ENCODE measurements at regions not wholly inside any gene's neighbourhood (a gene's known extent, or its start where the extent isn't known, plus 50 kb on each side); places are given as distances from the start of the nearest gene placed in this dataset.
"Not testable (repeated sequence)": the region's sequence is repeated elsewhere in the genome, so short reads cannot be mapped to it uniquely, and the experiment has no call there.

DNA sequence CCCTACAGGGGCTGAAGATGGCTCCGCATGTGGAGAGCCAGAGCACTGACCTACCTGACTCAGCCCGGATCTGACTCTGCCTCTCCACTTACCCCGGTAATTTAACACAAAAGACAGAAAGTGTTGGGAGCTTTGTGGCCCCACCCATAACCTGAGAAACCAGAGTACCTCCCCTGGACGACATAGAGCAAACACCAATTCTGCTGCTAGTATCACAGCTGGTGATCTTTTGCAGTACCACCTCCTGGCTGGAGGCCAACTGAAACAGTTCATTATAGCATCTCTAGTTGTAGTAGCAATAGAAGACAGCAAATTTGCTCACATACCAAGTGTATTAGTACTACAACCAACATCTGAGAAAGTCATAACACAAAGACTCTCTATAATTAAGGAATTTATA lies 443.9 kb downstream of the KLHL4 start:
- no peak for ATAC-seq

DNA sequence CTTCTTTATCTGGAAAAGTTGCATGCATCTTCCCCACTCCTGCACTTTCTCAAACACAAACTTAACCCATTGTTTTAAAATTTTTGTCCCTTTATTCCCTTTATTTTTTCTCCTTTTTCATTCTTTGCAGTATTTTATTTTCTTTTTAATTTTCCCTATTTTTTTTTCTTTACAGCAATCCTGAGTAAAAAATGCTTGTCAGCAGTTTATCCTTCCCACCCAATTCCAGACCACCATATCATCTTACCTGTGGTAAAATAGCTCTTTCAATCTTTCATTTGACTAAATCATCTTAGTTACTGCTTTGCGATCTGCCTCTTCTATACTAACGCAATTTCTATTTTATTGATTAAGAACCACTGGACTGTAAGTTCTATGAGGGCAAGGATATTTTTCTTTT lies 450.5 kb downstream of the KLHL4 start:
- no peak for ATAC-seq

DNA sequence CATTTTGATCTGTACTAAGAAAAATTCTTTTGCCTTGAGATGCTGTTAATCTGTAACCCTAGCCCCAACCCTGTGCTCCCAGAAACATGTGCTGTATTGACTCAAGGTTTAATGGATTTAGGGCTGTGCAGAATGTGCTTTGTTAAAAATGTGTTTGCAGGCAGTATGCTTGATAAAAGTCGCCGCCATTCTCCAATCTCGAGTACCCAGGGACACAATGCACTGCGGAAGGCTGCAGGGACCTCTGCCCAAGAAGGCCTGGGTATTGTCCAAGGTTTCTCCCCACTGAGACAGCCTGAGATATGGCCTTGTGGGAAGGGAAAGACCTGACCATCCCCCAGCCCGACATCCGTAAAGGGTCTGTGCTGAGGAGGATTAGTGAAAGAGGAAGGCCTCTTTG lies 454.5 kb downstream of the KLHL4 start:
- not testable (repeated sequence) for ATAC-seq

DNA sequence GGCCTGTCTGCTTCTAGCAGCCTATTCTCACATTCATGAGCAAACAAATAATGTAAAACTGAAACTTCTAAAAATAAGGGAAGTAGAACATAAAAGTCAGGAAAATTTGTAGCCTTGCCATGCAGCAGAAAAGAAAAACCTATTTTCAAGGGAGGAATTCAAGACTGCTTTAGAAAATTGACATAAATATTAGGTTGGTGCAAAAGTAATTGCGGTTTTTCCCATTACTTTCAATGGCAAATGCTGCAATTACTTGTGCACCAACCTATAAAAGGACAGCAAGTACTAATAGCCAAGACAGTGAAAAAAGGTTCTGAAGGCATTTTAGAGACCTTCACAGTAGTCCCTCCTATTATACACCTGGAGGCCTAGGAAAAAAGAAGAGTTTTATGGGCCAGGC lies 457.8 kb downstream of the KLHL4 start:
- no peak for ATAC-seq

DNA sequence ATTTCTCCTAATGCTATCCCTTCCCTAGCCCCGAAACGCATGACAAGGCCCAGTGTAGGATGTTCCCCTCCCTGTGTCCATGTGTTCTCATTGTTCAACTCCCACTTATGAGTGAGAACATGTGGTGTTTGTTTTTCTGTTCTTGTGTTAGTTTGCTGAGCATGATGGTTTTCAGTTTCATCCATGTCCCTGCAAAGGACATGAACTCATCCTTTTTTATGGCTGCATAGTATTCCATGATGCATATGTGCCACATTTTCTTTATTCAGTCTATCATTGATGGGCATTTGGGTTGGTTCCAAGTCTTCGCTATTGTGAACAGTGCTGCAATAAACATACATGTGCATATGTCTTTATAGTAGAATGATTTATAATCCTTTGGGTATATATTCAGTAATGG lies 490.3 kb downstream of the KLHL4 start:
- not testable (repeated sequence) for ATAC-seq

DNA sequence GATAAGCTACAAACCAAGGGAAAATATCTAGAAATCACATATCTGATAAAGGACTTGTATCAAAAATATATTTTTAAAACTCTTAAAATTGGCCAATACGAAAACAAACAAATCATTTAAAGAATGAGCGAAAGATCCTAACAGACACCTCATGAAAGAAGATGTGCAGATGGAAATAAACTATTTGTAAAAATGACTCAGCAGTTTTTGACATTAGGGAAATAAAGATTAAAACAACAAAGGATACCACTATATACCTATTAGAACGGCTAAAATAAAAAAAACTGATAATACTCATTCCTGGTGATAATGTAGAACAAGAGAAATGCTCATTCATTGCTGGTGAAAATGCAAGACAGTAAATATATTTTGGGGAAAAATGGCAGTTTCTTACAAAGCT lies 506.4 kb downstream of the KLHL4 start:
- ATAC-seq: no peak

DNA sequence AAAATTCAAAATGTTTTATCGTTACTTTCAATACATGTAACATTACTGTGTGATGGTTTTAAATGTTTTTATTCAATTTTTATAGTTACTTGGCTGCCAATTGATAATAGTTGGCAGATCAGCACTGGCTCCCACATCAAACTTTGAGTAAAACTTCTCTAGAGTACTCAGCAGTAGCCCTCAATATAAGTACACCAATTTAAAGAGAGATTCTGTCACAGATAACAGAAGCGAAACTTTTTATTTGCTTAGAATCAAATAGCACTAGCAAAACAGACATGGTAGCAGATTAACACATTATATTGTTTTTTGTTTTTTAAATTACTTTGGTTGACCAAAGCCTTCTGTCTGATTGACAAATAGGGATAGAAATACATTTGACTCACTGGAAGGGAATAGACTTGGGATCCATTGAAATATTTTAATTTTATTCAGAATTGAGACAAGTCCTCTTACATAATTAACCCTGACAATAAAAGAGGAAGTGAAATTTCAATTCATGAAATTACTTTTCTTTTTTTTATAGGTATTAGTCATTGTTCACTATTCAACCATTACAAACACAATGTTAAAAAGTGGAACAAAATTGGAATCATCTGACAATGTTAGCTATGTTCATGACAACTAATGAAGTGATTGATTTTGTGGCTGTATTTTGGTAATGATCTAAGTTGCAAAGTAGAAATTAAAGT lies 554.9 kb downstream of the KLHL4 start:
- ATAC-seq: no peak

DNA sequence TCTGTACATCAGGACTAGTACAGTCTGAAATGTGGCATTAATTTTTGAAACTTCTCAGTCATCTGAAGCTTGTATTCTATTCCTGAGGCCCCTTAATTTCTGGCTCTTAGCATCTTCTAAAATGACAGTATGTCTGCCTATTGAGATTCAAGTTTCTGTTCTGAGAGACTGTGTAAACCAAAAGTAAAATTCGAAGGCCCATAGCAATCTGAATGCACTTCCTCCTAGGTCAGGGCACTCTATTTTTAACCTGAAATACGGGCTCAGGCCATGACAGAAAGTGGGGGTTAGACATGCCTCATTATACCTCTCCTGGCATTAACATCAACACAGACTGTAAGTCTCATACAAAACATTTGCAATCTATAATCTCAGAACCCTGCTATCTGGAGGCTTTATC lies 584.4 kb downstream of the KLHL4 start:
- no peak for ATAC-seq

DNA sequence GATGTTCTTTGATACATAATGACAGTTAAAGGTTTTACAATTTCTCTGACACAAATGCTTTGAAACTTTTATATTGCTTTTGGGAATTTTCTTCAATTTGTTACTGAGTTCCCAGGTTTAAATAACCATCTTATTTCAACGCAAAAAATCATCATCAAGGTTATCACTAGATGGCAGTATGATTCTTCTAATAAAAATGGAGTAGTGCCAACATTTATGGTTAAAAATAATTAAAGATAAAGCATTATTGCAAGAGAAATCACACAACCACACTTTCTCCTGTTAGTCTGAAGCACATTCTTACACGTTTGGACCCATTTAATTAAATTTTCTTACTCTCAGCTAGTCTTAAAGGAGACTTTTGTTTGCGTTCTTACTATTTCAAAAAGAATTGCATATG lies 611.3 kb upstream of the CPXCR1 start:
- no peak for ATAC-seq

DNA sequence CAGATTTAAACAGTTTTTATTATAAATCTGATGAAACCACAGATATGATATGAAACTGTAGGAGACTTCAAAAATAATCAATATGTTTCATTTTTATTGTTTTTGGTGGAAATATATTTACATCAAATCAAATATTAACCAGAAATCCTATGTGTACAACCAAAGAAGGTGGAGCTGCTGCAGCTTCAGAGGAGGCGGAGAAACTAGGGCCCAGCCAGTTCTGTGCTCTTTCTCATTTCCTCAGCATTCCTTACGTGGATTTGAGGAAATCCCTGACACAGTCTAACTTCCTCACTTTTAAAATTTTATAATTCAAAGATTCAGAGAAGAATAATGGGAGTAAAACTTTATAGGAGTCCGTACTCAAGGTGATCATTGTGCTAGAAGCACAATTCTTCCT lies 610.7 kb upstream of the CPXCR1 start:
- ATAC-seq: no peak

DNA sequence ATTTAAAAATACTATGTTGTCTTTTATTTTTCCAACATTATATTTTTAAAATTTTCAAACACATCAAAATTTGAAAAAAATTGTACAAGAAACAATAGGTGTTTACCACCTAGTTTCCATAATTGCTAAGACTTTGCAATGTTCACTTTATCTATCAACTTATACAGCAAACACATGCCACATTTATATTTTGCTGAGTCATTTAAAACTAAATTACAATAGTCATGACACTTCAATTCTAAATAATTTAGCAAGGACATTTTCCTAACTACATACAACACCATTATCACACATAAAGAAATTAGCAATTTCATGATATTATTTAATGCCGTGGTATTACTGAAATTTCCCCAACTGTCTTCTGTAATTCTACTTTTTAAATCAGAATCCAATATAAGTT lies 600.4 kb upstream of the CPXCR1 start:
- no peak for ATAC-seq

DNA sequence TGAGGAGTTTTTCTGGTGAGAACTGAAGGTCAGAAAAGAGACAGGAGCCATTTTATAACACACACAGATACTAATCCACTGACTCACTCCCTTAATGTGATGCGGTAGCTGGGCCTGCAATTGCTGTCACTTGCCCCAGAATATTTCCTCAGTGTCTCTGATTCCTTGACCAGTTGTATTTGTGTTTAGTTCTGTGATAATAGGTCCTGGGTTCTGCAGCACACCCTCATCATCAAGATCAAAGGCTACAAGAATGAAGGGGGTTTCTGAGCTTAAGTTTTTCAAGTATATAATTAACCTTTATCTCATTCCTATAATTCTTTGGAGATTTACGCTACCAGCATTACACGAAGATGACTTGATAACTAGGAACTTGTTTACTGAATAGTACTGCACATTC lies 576.5 kb upstream of the CPXCR1 start:
- no peak for ATAC-seq

DNA sequence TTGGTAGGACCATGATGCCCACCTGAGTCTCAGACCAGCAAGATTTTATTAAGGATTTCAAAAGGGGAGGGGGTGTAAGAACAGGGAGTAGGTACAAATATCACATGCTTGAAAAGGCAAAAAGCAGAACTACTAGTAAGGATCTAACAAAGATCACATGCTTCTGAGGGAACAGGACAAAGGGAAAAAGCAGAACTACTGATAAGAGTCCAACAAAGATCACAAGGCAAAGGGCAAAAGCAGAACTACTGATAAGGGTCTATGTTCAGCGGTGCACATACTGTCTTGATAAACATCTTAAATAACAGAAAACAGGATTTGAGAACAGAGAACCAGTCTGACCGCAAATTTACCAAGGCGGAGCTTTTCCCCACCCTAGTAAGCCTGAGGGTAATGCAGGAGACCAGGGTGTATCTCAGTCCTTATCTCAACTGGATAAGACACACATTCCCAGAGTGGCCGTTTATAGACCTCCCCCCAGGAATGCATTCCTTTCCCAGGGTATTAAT lies 573.0 kb upstream of the CPXCR1 start:
- ATAC-seq: not testable (repeated sequence)

DNA sequence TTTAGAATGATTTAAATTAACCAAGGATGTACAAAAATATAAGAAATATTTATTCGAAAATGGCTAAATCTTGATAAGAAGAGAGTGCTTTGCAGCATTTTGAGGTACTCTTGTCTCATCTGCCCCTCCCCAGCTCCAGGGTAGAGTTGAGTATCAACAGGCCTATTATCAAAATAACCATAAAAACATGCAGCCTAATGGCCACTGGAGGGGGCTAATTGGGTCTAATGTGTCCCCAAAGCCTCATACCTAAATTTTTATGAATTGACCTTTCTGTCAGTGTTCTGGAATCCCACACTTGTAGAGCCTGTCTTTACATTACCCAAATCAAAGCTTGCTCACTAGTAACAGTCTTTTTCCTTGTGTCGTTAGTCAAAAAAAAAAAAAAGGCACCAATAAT lies 544.9 kb upstream of the CPXCR1 start:
- no peak for ATAC-seq

DNA sequence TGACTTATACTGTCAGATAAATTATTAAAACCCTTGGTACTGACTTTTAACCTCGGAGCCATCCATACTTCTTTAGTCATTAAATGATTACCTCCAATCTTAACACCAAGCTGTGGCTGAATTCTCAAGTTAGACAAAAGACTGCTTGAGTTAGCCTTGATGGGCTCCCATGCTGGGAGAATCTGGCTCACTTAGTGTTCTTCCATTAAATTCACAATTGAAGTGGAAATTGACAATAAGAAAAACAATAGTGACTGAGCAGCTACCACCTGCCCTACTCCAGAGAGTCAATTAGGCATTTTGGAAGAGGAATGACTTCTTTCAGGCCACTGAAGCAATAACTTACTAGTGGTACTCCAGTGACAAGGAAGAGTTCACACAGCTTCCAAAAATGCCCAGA lies 503.0 kb upstream of the CPXCR1 start:
- no peak for ATAC-seq

DNA sequence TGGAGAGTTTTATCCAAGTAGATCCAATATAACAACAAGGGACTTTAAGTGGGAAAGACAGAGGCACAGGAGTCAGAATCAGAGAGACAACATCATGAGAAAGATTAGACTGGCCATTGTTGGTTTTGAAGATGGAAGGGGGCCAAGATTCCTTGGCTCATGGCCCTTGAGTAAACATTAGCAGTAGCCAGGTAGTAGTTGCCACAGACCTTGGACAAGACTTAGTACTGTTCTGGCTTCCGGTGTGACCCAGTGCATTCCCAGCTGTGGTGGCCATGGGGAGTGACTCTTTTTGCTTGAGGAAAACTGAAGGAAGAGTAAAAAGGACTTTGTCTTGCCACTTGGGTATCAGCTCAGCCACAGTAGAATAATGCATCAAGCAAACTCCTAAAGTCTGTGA lies 462.2 kb upstream of the CPXCR1 start:
- no peak for ATAC-seq

DNA sequence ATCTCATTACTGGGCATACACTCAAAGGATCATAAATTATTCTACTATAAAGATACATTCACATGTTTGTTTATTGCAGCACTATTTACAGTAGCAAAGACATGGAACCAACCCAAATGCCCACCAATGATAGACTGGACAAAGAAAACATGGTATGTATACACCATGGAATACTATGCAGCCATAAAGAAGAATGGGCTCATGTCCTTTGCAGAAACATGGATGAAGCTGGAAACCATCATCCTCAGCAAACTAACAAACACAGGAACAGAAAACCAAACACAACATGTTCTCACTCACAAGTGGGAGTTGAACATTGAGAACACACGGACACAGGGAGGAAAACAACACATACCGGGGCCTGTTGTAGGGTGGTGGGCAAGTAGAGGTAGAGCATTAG lies 433.1 kb upstream of the CPXCR1 start:
- ATAC-seq: not testable (repeated sequence)

DNA sequence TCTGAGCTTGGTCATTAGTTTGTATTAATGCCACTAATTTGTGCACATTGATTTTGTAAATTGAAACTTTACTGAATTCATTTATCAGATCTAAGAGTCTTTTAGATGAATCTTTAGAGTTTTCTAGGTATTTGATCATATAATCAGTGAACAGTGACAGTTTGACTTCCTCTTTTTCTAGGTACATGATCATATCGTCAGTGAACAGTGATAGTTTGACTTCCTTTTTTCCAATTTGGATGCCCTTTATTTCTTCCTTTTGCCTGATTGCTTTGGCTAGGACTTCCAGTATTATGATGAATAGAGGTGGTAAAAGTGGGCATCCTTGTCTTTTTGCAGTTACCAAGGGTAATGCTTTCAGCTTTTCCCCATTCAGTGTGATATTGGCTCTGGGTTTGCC lies 421.4 kb upstream of the CPXCR1 start:
- ATAC-seq: no peak

DNA sequence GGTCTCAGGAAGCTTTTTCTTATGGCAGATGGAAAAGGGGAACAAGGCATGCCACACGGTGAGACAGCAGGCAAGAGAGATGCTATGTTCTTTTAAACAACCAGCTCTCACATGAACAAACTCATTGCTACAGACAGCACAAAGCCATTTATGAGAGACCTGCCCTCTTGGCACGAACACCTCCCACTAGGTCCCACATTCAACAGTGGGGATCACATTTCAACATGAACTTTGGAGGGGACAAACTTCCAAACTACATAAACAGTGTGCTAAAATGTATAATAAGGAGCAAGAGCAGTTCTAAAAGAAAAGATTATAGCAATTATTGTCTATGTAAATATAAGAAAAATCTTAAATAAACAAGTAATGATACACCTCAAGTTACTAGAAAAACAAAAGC lies 391.8 kb upstream of the CPXCR1 start:
- ATAC-seq: no peak

DNA sequence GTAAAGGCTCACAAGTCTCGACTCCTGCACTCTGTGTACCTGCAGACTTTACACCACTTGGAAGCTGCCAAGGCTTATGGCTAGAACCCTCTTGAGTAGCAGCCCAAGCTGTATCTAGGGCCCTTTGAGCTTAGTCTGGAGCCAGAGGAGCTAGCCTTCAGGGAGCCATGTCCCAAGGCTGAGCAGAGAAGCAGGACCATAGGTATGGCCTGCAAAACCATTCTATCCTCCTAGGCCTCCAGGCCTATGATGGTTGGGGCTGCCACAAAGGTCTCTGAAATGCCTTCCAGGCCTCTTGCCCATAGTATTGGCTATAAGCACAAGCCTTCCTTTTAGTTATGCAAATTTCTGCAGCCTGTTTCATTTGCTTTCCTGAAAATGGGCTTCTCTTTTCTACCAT lies 380.7 kb upstream of the CPXCR1 start:
- ATAC-seq: no peak

DNA sequence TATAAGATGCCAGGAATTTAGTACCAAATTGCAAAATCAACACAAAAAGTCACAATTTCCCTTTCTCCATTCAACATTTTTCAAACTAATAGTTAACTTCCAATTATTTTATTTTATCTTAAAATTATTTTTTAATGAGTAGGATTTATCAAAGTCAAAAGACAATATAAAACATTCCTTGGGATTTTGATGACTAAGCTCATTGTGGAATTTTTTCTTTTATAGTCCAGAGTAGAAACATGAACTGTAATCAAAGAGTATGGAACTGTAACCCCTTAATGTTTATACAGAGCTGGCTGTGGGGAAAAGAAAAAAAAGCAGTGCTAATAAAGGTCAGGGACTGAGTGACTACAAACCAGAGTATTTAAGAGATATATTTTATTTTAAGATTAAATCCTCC lies 368.6 kb upstream of the CPXCR1 start:
- ATAC-seq: no peak

DNA sequence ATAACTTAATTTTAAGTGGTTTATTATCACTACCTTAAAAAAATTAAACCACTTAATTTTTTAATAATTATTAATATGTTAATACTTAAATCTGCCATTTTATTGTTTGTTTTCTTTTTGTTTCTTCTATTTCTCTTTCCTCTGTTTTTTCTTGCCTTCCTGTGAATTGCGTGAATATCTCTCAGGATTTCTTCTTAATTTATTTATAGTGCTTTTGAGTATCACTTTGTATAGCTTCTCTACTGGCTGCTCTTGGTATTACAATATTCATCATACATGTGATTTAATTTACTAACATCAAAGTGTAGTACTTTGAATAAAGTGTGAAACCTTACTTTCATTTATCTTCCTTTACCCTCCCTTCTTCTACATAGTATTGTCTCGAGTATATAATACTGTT lies 349.5 kb upstream of the CPXCR1 start:
- ATAC-seq: no peak

DNA sequence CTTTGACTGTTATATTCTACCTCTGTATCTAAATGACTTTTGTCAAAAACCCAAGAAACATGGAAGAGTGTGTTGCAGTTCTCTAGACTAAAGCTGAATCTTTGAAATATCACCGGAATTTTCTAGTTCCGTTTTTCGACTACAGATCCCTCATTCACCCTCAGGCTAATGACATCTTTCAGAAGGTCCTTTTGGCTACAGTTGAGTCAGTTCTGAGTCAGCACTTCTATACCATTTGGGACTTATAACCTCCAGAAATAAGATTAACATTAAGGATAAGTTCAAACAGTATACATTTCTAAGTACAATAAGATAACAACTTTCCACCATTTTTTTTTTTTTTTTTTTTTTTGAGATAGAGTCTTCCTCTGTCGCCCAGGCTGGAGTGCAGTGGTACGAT lies 331.0 kb upstream of the CPXCR1 start:
- no peak for ATAC-seq

DNA sequence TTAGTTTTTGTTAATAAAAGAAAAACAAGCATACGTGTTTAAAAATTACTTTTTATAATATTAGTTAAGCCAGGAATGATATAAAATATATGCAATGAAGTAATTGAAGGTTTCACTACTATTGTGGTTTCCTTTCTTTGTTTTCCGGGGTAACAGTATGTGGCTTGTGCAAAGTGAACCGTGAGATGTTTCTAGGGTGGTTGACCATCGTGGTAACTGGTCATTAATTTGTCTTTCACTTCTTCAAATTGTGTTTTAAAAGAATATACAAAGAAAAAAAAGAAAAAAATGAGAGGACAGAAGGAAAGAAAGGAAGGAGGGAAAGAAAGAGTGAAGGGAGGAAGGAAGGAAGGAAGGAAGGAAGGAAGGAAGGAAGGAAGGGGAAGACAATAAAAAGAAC lies 330.1 kb upstream of the CPXCR1 start:
- ATAC-seq: no peak

DNA sequence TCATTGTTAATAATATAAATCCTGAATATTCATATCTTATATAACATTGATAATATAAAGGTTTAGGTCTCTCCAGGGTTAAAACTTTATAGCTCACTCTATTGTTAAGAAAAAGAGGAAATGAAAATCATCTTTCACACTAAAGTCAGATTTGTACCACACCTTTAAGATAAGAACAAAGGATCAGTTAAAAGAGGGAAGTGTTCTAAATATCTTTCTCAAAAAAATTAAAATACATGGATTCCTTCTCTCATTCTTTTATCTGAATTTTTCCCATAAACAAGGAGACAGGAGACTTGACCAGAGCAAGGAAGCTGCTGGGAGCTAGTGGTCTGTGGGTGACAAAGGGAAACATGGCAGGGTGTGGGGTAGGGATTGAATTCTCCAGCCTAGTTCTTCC lies 323.0 kb upstream of the CPXCR1 start:
- no peak for ATAC-seq
